Right lobe of liver (tissue), 6 donors: ENCODE measurements at regions not wholly inside any gene's neighbourhood (a gene's known extent, or its start where the extent isn't known, plus 50 kb on each side); places are given as distances from the start of the nearest gene placed in this dataset.

Experiments used
- ATAC-seq, 4 donors: fragments of 200-7000 bp; cut with Tn5 transposase; one replicate each; pipeline ENCODE4 v1.9.1; 2020; ENCODE audit warnings: mild to moderate bottlenecking in 4 of 4, moderate library complexity in 4 of 4
- DNase-seq, 3 donors: peaks; one replicate each; pipeline ENCODE4 v3.0.0-alpha.2; 2020
- H3K27ac ChIP-seq, 3 donors: fragments of 200-600 bp; one replicate each; pipeline ENCODE4 v1.8.0; 2022
- H3K27me3 ChIP-seq, 2 donors: fragments of 200-600 bp; one replicate each; pipeline ENCODE4 v1.8.0; 2022
- H3K36me3 ChIP-seq, 4 donors: fragments of 200-600 bp; sonication (generic) in 1 of 4; one replicate each; pipeline versions ENCODE4 v1.5.1 to v1.8.0; 2017 to 2022; ENCODE audit warnings: control low read depth in 1 of 4
- H3K4me1 ChIP-seq, 4 donors: fragments of 200-600 bp; sonication (generic) in 1 of 4; one replicate each; pipeline versions ENCODE4 v1.5.1 to v1.8.0; 2017 to 2022; ENCODE audit warnings: control low read depth in 1 of 4
- H3K4me3 ChIP-seq, 3 donors: fragments of 200-600 bp; one replicate each; pipeline ENCODE4 v1.8.0; 2022
- H3K9me3 ChIP-seq, 4 donors: fragments of 200-600 bp; sonication (generic) in 1 of 4; one replicate each; pipeline versions ENCODE4 v1.5.1 to v1.8.0; 2017 to 2022; ENCODE audit warnings: control low read depth in 1 of 4
- CTCF ChIP-seq, 4 donors: fragments of 200-600 bp in 3 of 4; fragments of 450-650 bp in 1 of 4; IDR thresholded peaks; one replicate each; pipeline versions ENCODE4 v1.5.1 to v1.8.0; 2016 to 2022; ENCODE audit warnings: antibody characterized with exemption in 4 of 4, mild to moderate bottlenecking in 2 of 4
- POLR2A ChIP-seq: fragments of 450-650 bp; IDR thresholded peaks from one replicate; pipeline ENCODE4 v1.6.1; 2017; ENCODE audit warnings: antibody characterized with exemption, mild to moderate bottlenecking
- WGBS: methylation state at CpG from one replicate; pipeline ENCODE4 v1.1.6; 2018; ENCODE audit warnings: low coverage, low lambda C conversion rate; ENCODE audit not compliant: insufficient coverage; ENCODE audit errors: missing lambda C conversion rate; 5-methylcytosine and 5-hydroxymethylcytosine counted together
- intact Hi-C, 2 donors: fragments of 100-400 bp; cut with DNase I; formaldehyde crosslinking; loops; one replicate each; pipeline versions ENCODE4 v1.11.2 to v1.14.1; 2022
- donor health status: DM: no; HTN: yes; CAD: no.
- donor health status: DM: no; HTN: no; CAD: no.
- donor health status: DM: no; HTN: no; CAD: no.
- donor health status: DM: no; HTN: yes; CAD: no.
- donor health status: DM: no; HTN: yes; CAD: no.

GRCh38 chr6:133815313-133815712 is 73.6 kb upstream of the TCF21 start:
- Histone ChIP-seq H3K4me1 (peaks cover 0 to 3% (median 0%) of the 10 kb centered on the region in 4 donors), H3K4me3 (no peak overlapping the region), H3K9me3 (no peaks in the 10 kb centered on the region), H3K27ac (no peak overlapping the region), H3K36me3 (no peaks in the 10 kb centered on the region), H3K27me3 (no peaks in the 10 kb centered on the region)
- TF ChIP-seq POLR2A: no peak
- TF ChIP-seq CTCF (IDR thresholded peaks at IDR 0.05): no peak
- ATAC-seq: no peak
- intact Hi-C loops: no loop called here
- 61% methylated on average over 2 of the region's 2 CpGs for WGBS
- no peak for DNase-seq

DNA sequence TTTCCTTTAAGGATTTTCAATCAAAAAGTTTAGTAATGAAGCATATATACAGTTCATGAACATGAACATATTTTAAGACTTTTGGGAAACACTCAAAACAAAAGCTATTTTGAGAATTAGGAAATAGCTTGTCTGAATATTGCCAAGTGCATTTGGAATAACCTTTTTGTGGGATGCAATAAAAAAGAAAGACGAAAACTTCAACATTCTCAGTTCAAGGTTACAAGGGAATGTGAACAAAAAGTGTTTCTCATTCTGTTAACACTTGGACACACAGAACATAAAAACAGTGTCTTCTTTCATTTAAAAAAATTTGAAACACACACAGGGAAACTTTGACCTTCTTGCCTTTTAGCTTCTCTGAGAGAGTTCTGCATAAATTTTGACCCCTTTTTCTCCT is 72.7 kb upstream of the TCF21 start:
- intact Hi-C loops: no loop called here
- no peaks in the 10 kb centered on the region for H3K9me3 ChIP-seq
- TF ChIP-seq POLR2A: no peak
- TF ChIP-seq CTCF (IDR thresholded peaks at IDR 0.05): no peak
- peaks cover 0 to 3% (median 0%) of the 10 kb centered on the region in 4 donors for H3K4me1 ChIP-seq
- no peaks in the 10 kb centered on the region for H3K36me3 ChIP-seq
- WGBS: 65% methylated on average over 1 of the region's 1 CpG
- H3K4me3 ChIP-seq: no peak overlapping the region
- DNase-seq: no peak
- no peak overlapping the region for H3K27ac ChIP-seq
- H3K27me3 ChIP-seq: no peaks in the 10 kb centered on the region
- no peak for ATAC-seq

DNA sequence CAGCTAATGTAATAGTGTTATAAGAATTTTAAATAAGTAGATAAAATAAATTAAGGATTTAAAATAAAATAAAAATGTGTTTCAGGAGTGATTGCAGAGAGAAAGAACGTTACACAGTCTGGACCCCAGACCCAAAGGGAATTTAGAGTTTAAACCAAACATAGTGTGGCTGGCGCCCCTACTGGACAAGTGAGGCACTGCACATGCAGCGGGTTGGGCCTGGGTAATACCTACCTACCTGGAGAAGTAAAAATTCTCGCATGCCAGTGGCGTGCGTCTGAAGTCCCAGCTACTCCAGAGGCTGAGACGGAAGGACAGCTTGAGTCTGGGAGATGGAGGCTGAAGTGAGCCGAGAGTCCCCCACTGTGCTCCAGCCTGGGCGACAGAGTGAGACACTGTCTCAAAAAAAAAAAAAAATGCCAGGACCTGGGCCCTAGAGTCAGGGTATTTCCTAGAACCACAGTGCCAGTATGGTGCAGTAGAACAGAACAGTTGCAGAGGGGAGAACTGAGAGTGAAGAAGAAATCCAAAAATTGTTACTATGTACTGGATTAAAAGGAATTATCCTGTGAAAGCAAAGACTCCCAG is 71.4 kb upstream of the TCF21 start:
- Histone ChIP-seq H3K9me3 (no peaks in the 10 kb centered on the region), H3K27me3 (no peaks in the 10 kb centered on the region), H3K36me3 (no peaks in the 10 kb centered on the region), H3K27ac (no peak overlapping the region), H3K4me1 (peaks cover 0 to 3% (median 0%) of the 10 kb centered on the region in 4 donors), H3K4me3 (no peak overlapping the region)
- 69% methylated on average over 9 of the region's 9 CpGs for WGBS
- intact Hi-C loops: no loop called here
- ATAC-seq (no peak), DNase-seq (no peak)
- TF ChIP-seq CTCF (IDR thresholded peaks at IDR 0.05): peak; percentile 20 to 59 (median 46)
- TF ChIP-seq POLR2A: no peak

DNA sequence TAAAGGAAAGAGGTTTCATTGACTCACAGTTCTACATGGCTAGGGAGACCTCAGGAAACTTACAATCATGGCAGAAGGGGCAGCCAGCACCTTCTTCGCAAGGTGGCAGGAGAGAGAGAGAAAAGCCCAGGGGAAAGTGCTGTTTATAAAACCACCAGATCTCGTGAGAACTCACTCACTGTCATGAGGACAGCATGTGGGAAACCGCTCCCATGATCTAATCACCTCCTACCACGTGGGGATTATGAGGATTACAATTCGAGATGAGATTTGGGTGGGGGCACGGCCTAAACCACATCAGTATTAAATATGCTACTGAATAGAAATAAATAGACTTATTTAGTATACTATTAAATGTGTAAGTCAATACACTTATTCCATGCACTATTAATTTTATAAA is 70.6 kb upstream of the TCF21 start:
- TF ChIP-seq CTCF (IDR thresholded peaks at IDR 0.05) (no peak), POLR2A (no peak)
- no peak overlapping the region for H3K4me3 ChIP-seq
- H3K4me1 ChIP-seq: peaks cover 0 to 3% (median 0%) of the 10 kb centered on the region in 4 donors
- no peaks in the 10 kb centered on the region for H3K9me3 ChIP-seq
- ATAC-seq (no peak), DNase-seq (no peak)
- H3K36me3 ChIP-seq: no peaks in the 10 kb centered on the region
- WGBS: 57% methylated on average over 6 of the region's 6 CpGs
- no peaks in the 10 kb centered on the region for H3K27me3 ChIP-seq
- intact Hi-C loops: no loop called here
- no peak overlapping the region for H3K27ac ChIP-seq

- Histone ChIP-seq H3K9me3 (no peaks in the 10 kb centered on the region), H3K36me3 (no peaks in the 10 kb centered on the region), H3K27ac (no peak overlapping the region), H3K27me3 (no peaks in the 10 kb centered on the region), H3K4me3 (no peak overlapping the region), H3K4me1 (no peaks in the 10 kb centered on the region)
- ATAC-seq (no peak), DNase-seq (no peak)
- intact Hi-C loops: no loop called here
- TF ChIP-seq CTCF (IDR thresholded peaks at IDR 0.05) (no peak), POLR2A (no peak)
- 43% methylated on average over 3 of the region's 3 CpGs for WGBS
Measured at GRCh38 chr6:133820208-133820607, 68.7 kb upstream of the TCF21 start.
